ENCODE measurements at regions not wholly inside any gene's neighbourhood (a gene's known extent, or its start where the extent isn't known, plus 50 kb on each side); places are given as distances from the start of the nearest gene placed in this dataset.

DNA sequence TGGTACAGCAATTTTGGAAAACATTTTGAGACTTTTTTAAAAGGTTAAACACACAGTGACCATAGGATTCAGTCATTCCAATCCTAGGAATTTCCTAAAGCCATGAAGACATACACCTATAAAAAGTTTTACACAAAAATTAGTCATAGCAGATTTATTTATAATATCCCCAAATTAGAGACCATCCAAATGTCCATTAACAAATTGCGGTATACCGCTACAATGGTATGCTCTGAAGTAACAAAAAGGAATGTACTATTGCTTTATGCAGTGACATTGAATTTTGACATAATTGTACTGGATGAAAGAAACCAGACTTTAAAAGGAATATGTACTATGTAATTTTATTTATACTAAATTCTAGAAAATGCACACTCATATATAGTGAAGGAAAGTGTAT is 362.8 kb downstream of the HGF start:
- H3K27me3 ChIP-seq = no peaks in the 10 kb centered on the region
- no peaks in the 10 kb centered on the region for H3K36me3 ChIP-seq
- 91 to 99% (median 97%) methylated on average over 2 of the region's 2 CpGs for WGBS, 5 donors
- no peak overlapping the region for H3K4me3 ChIP-seq
- intact Hi-C loops (cut with DNase I; ENCODE audit: low total_unique reads) = no loop called here
- H3K27ac ChIP-seq = no peak overlapping the region
- peaks cover 0 to 4% (median 0%) of the 10 kb centered on the region in 4 donors for H3K9me3 ChIP-seq
- no peak for DNase-seq
- TF ChIP-seq EP300 (IDR thresholded peaks at IDR 0.05) (no peak), POLR2A (IDR thresholded peaks at IDR 0.05) (no peak), POLR2AphosphoS5 (IDR thresholded peaks at IDR 0.05) (no peak)
- TF ChIP-seq, protein P1, sequence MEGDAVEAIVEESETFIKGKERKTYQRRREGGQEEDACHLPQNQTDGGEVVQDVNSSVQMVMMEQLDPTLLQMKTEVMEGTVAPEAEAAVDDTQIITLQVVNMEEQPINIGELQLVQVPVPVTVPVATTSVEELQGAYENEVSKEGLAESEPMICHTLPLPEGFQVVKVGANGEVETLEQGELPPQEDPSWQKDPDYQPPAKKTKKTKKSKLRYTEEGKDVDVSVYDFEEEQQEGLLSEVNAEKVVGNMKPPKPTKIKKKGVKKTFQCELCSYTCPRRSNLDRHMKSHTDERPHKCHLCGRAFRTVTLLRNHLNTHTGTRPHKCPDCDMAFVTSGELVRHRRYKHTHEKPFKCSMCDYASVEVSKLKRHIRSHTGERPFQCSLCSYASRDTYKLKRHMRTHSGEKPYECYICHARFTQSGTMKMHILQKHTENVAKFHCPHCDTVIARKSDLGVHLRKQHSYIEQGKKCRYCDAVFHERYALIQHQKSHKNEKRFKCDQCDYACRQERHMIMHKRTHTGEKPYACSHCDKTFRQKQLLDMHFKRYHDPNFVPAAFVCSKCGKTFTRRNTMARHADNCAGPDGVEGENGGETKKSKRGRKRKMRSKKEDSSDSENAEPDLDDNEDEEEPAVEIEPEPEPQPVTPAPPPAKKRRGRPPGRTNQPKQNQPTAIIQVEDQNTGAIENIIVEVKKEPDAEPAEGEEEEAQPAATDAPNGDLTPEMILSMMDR (IDR thresholded peaks at IDR 0.05) = no peak
- no peaks in the 10 kb centered on the region for H3K4me1 ChIP-seq

GRCh38 chr7:81404669-81405068 is 365.2 kb downstream of the HGF start:
- TF ChIP-seq POLR2AphosphoS5 (IDR thresholded peaks at IDR 0.05) (no peak), POLR2A (IDR thresholded peaks at IDR 0.05) (no peak)
- TF ChIP-seq, protein P1 (IDR thresholded peaks at IDR 0.05) = no peak
- Histone ChIP-seq H3K27ac (no peak overlapping the region), H3K9me3 (peaks cover 0 to 4% (median 0%) of the 10 kb centered on the region in 4 donors), H3K27me3 (no peaks in the 10 kb centered on the region), H3K4me3 (no peak overlapping the region), H3K36me3 (no peaks in the 10 kb centered on the region), H3K4me1 (no peaks in the 10 kb centered on the region)
- 75 to 100% (median 92%) methylated on average over 2 of the region's 2 CpGs for WGBS, 5 donors
- intact Hi-C loops (cut with DNase I; ENCODE audit: low total_unique reads) = no loop called here
- no peak for DNase-seq

DNA sequence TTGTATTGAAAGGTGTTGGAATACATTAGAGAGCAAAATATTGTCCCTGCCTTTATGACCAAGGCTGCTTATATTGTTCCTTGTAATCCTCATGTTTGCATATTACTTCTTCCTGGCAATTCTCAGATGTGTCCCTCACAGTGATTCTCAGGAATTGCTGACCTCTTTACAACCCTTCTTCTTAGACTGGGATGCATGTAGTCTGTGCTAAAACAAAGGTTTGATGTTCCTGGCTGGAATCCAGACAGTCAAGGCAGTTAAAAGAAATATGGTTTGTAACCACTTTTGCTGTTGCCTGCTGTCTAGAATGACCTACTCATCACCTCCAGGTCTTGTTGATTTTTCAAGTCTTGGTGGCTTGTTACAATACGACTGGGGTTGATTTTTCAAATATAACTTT is 367.6 kb downstream of the HGF start:
- TF ChIP-seq, protein P1 (IDR thresholded peaks at IDR 0.05) = no peak
- no peak for TF ChIP-seq POLR2AphosphoS5 (IDR thresholded peaks at IDR 0.05)
- no peak for TF ChIP-seq POLR2A (IDR thresholded peaks at IDR 0.05)
- no peak for TF ChIP-seq EP300 (IDR thresholded peaks at IDR 0.05)
- no peak overlapping the region for H3K27ac ChIP-seq
- H3K4me3 ChIP-seq = no peak overlapping the region
- intact Hi-C loops (cut with DNase I; ENCODE audit: low total_unique reads) = no loop called here
- H3K27me3 ChIP-seq = no peaks in the 10 kb centered on the region
- peaks cover 0 to 4% (median 0%) of the 10 kb centered on the region in 4 donors for H3K9me3 ChIP-seq
- DNase-seq = peak in 1 of 2 donors; percentile 11
- no peaks in the 10 kb centered on the region for H3K36me3 ChIP-seq
- 29 to 48% (median 35%) methylated on average over 1 of the region's 1 CpG for WGBS, 5 donors
- H3K4me1 ChIP-seq = no peaks in the 10 kb centered on the region

- 26 to 59% (median 51%) methylated on average over 3 of the region's 3 CpGs for WGBS, 5 donors
Measured at GRCh38 chr7:81399471-81399870, 370.4 kb downstream of the HGF start.

More at GRCh38 chr7:81399471-81399870, 370.4 kb downstream of the HGF start:
- Histone ChIP-seq H3K4me1 (no peaks in the 10 kb centered on the region), H3K4me3 (no peak overlapping the region), H3K27me3 (no peaks in the 10 kb centered on the region), H3K9me3 (peaks cover 0 to 4% (median 0%) of the 10 kb centered on the region in 4 donors), H3K27ac (no peak overlapping the region), H3K36me3 (no peaks in the 10 kb centered on the region)
- intact Hi-C loops (cut with DNase I; ENCODE audit: low total_unique reads) = no loop called here
- no peak for TF ChIP-seq POLR2AphosphoS5 (IDR thresholded peaks at IDR 0.05)
- TF ChIP-seq, protein P1 (IDR thresholded peaks at IDR 0.05) = no peak
- TF ChIP-seq POLR2A (IDR thresholded peaks at IDR 0.05) = no peak
- no peak for TF ChIP-seq EP300 (IDR thresholded peaks at IDR 0.05)
- no peak for DNase-seq
